ENCODE measurements at regions not wholly inside any gene's neighbourhood (a gene's known extent, or its start where the extent isn't known, plus 50 kb on each side); places are given as distances from the start of the nearest gene placed in this dataset.

GRCh38 chr2:120948662-120949011, 213.0 kb downstream of the GLI2 start:
- POLR2A ChIA-PET (ENCODE audit: unreplicated experiment): no interaction called here

GRCh38 chr2:120949027-120949956, 213.6 kb downstream of the GLI2 start:
- H3F3A ChIP-seq (ENCODE audit: low read length, unreplicated experiment): no peaks in the 10 kb centered on the region
- TF ChIP-seq EZH2 (IDR thresholded peaks at IDR 0.05; ENCODE audit: low read length, unreplicated experiment) (no peak), EZH2phosphoT487 (IDR thresholded peaks at IDR 0.05; ENCODE audit: borderline replicate concordance, low read length) (no peak), CTCF (conservative IDR thresholded peaks at IDR 0.05; ENCODE audit: low read depth, low read length) (peak; percentile 69)
- H3K9me3 ChIP-seq (ENCODE audit: low read length): no peaks in the 10 kb centered on the region
- H3K27ac ChIP-seq (ENCODE audit: low read length): no peak overlapping the region
- peaks cover 17% of the 10 kb centered on the region for H3K4me1 ChIP-seq (ENCODE audit: insufficient read depth, low read length)
- no peaks in the 10 kb centered on the region for H3K79me2 ChIP-seq (ENCODE audit: low read length)
- H3K36me3 ChIP-seq (ENCODE audit: low read depth, low read length): no peaks in the 10 kb centered on the region
- ATAC-seq: peak; percentile 45
- H3K4me2 ChIP-seq (ENCODE audit: low read length): peak overlapping the region; percentile 66
- POLR2A ChIA-PET (ENCODE audit: unreplicated experiment): no interaction called here
- H3K4me3 ChIP-seq (ENCODE audit: low read length): no peak overlapping the region
- H4K20me1 ChIP-seq (ENCODE audit: low read length): no peaks in the 10 kb centered on the region
- intact Hi-C loops (cut with micrococcal nuclease): no loop called here
- no peak overlapping the region for H3K9ac ChIP-seq (ENCODE audit: low read length)
- no peaks in the 10 kb centered on the region for H3K27me3 ChIP-seq (ENCODE audit: low read length)
- CTCF ChIA-PET: interaction anchor here (1.1 kb wide), 1 partner anchor 13 kb away, joined by 3 read pairs; no protein-coding TSS in a partner anchor
- peak; percentile 29 for DNase-seq
- no TSS peak for BruUV-seq (replicated peaks)
- H3K9me2 ChIP-seq (replicated peaks; ENCODE audit: low read length): no peaks in the 10 kb centered on the region
- no peak overlapping the region for H2AFZ ChIP-seq (ENCODE audit: low read length)

More at GRCh38 chr2:120948662-120949011, 213.0 kb downstream of the GLI2 start:
- intact Hi-C loops (cut with micrococcal nuclease): no loop called here
- TF ChIP-seq EZH2phosphoT487 (IDR thresholded peaks at IDR 0.05; ENCODE audit: borderline replicate concordance, low read length): no peak
- TF ChIP-seq CTCF (conservative IDR thresholded peaks at IDR 0.05; ENCODE audit: low read depth, low read length): no peak
- TF ChIP-seq EZH2 (IDR thresholded peaks at IDR 0.05; ENCODE audit: low read length, unreplicated experiment): no peak
- H3K27ac ChIP-seq (ENCODE audit: low read length): no peak overlapping the region
- no peaks in the 10 kb centered on the region for H3K9me3 ChIP-seq (ENCODE audit: low read length)
- peaks cover 17% of the 10 kb centered on the region for H3K4me1 ChIP-seq (ENCODE audit: insufficient read depth, low read length)
- H3F3A ChIP-seq (ENCODE audit: low read length, unreplicated experiment): no peaks in the 10 kb centered on the region
- H3K9me2 ChIP-seq (replicated peaks; ENCODE audit: low read length): no peaks in the 10 kb centered on the region
- H3K9ac ChIP-seq (ENCODE audit: low read length): no peak overlapping the region
- DNase-seq (no peak), ATAC-seq (no peak)
- H3K4me2 ChIP-seq (ENCODE audit: low read length): no peak overlapping the region
- no peaks in the 10 kb centered on the region for H3K27me3 ChIP-seq (ENCODE audit: low read length)
- no peak overlapping the region for H2AFZ ChIP-seq (ENCODE audit: low read length)
- H3K4me3 ChIP-seq (ENCODE audit: low read length): no peak overlapping the region
- CTCF ChIA-PET: interaction anchor here (1.1 kb wide), 1 partner anchor 13 kb away, joined by 3 read pairs; no protein-coding TSS in a partner anchor
- H3K79me2 ChIP-seq (ENCODE audit: low read length): no peaks in the 10 kb centered on the region
- no peaks in the 10 kb centered on the region for H3K36me3 ChIP-seq (ENCODE audit: low read depth, low read length)
- H4K20me1 ChIP-seq (ENCODE audit: low read length): no peaks in the 10 kb centered on the region
- BruUV-seq (replicated peaks): no TSS peak

Measured in PC-3 (cell line).